ENCODE measurements at regions not wholly inside any gene's neighbourhood (a gene's known extent, or its start where the extent isn't known, plus 50 kb on each side); places are given as distances from the start of the nearest gene placed in this dataset.

- TF ChIP-seq FOXP2 (optimal IDR thresholded peaks at IDR 0.05; ENCODE audit: borderline replicate concordance, extremely low read depth, extremely low read length, insufficient read depth) (no peak), TAF1 (IDR thresholded peaks at IDR 0.05; ENCODE audit: borderline replicate concordance, insufficient read depth, low read length) (no peak), POLR2AphosphoS5 (IDR thresholded peaks at IDR 0.05; ENCODE audit: low read depth, low read length) (no peak), SIN3A (IDR thresholded peaks at IDR 0.05; ENCODE audit: borderline replicate concordance, insufficient read depth, low read length) (no peak)
- TF ChIP-seq, protein P1, sequence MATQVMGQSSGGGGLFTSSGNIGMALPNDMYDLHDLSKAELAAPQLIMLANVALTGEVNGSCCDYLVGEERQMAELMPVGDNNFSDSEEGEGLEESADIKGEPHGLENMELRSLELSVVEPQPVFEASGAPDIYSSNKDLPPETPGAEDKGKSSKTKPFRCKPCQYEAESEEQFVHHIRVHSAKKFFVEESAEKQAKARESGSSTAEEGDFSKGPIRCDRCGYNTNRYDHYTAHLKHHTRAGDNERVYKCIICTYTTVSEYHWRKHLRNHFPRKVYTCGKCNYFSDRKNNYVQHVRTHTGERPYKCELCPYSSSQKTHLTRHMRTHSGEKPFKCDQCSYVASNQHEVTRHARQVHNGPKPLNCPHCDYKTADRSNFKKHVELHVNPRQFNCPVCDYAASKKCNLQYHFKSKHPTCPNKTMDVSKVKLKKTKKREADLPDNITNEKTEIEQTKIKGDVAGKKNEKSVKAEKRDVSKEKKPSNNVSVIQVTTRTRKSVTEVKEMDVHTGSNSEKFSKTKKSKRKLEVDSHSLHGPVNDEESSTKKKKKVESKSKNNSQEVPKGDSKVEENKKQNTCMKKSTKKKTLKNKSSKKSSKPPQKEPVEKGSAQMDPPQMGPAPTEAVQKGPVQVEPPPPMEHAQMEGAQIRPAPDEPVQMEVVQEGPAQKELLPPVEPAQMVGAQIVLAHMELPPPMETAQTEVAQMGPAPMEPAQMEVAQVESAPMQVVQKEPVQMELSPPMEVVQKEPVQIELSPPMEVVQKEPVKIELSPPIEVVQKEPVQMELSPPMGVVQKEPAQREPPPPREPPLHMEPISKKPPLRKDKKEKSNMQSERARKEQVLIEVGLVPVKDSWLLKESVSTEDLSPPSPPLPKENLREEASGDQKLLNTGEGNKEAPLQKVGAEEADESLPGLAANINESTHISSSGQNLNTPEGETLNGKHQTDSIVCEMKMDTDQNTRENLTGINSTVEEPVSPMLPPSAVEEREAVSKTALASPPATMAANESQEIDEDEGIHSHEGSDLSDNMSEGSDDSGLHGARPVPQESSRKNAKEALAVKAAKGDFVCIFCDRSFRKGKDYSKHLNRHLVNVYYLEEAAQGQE (IDR thresholded peaks at IDR 0.05; ENCODE audit: insufficient read depth in 1 of 2, low read depth in 2 of 2, low read length in 2 of 2) = no peak
Observed at GRCh38 chr7:46558482-46559193, 637.6 kb upstream of the IGFBP3 start.

DNA sequence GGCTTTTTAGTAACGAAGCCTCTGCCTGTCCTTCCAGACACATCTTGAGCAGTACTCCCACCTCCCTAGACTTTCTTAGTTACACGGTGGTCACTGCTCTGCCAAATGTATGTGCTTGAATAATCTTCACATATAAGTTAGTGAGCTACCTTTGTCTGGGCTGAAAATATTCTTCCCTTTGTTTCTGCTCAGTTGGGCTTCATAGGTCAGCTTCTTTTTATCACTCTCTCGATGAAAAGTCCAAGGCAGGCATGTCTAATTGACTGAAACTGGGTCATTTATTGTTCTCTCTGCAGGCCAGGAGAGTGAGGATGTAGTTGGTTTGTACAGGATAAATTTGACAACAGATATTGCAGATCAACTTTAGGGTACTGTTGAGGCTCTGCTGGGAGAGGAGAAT is 636.7 kb upstream of the IGFBP3 start:
- TF ChIP-seq SIN3A (IDR thresholded peaks at IDR 0.05; ENCODE audit: borderline replicate concordance, insufficient read depth, low read length) (no peak), FOXP2 (optimal IDR thresholded peaks at IDR 0.05; ENCODE audit: borderline replicate concordance, extremely low read depth, extremely low read length, insufficient read depth) (no peak), POLR2AphosphoS5 (IDR thresholded peaks at IDR 0.05; ENCODE audit: low read depth, low read length) (no peak), TAF1 (IDR thresholded peaks at IDR 0.05; ENCODE audit: borderline replicate concordance, insufficient read depth, low read length) (no peak)
- TF ChIP-seq, protein P1 (IDR thresholded peaks at IDR 0.05; ENCODE audit: insufficient read depth in 1 of 2, low read depth in 2 of 2, low read length in 2 of 2) = no peak

GRCh38 chr7:46557295-46557711 is 636.2 kb upstream of the IGFBP3 start:
- TF ChIP-seq SIN3A (IDR thresholded peaks at IDR 0.05; ENCODE audit: borderline replicate concordance, insufficient read depth, low read length) (no peak), FOXP2 (optimal IDR thresholded peaks at IDR 0.05; ENCODE audit: borderline replicate concordance, extremely low read depth, extremely low read length, insufficient read depth) (no peak), TAF1 (IDR thresholded peaks at IDR 0.05; ENCODE audit: borderline replicate concordance, insufficient read depth, low read length) (no peak), POLR2AphosphoS5 (IDR thresholded peaks at IDR 0.05; ENCODE audit: low read depth, low read length) (no peak)
- TF ChIP-seq, protein P1 (IDR thresholded peaks at IDR 0.05; ENCODE audit: insufficient read depth in 1 of 2, low read depth in 2 of 2, low read length in 2 of 2) = no peak

DNA sequence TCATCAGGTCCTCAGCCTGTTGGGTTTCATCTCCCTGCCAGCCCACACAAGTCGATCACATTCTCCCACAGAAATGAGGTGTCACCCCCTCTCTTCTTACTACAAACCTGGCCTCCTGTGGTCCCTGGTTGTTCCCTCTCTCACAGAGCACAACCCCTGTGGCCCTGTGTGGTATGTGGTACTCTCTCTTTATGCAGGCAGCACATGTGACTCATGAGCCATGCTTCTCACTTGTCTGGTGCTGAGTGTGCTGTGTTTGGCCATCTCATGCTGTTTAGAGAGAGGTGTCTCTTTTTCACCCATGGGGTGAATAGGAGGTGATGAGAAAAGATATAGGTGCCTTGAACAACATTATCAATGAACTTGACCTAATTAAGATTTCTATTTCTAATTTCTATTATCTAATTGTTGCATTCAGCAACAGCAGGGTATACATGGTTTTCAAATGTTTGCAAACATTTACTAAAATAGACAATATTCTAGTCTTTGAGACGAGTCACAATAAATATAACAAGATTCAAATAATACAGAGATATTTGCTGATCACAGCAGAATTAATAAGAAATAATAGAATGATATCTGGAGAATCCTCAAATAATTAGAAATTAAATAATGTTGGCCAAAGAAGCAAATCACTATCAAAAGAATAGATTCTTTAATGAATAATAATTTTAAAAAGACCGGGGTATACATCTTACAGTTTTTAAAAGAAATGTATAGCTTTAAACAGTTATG is 633.8 kb upstream of the IGFBP3 start:
- no peak for TF ChIP-seq POLR2AphosphoS5 (IDR thresholded peaks at IDR 0.05; ENCODE audit: low read depth, low read length)
- TF ChIP-seq, protein P1 (IDR thresholded peaks at IDR 0.05; ENCODE audit: insufficient read depth in 1 of 2, low read depth in 2 of 2, low read length in 2 of 2) = no peak
- TF ChIP-seq FOXP2 (optimal IDR thresholded peaks at IDR 0.05; ENCODE audit: borderline replicate concordance, extremely low read depth, extremely low read length, insufficient read depth) = no peak
- no peak for TF ChIP-seq TAF1 (IDR thresholded peaks at IDR 0.05; ENCODE audit: borderline replicate concordance, insufficient read depth, low read length)
- TF ChIP-seq SIN3A (IDR thresholded peaks at IDR 0.05; ENCODE audit: borderline replicate concordance, insufficient read depth, low read length) = no peak
